GM18511 (cell line): ENCODE measurements at regions not wholly inside any gene's neighbourhood (a gene's known extent, or its start where the extent isn't known, plus 50 kb on each side); places are given as distances from the start of the nearest gene placed in this dataset.
"Not testable (repeated sequence)": the region's sequence is repeated elsewhere in the genome, so short reads cannot be mapped to it uniquely, and the experiment has no call there.

Experiments
- ATAC-seq: cut with Tn5 transposase; IDR thresholded peaks from one replicate; pipeline ENCODE4 v1.9.1; 2021; ENCODE audit warnings: mild to moderate bottlenecking, moderate library complexity; ENCODE audit not compliant: unreplicated experiment

GRCh38 chr21:7743940-7744339 lies 2777.4 kb upstream of the TPTE start:
- not testable (repeated sequence) for ATAC-seq

GRCh38 chr21:7744406-7745099 lies 2776.8 kb upstream of the TPTE start:
- ATAC-seq: peak; percentile 97

- ATAC-seq: peak; percentile 81
Observed at GRCh38 chr21:7745100-7745450, 2776.3 kb upstream of the TPTE start.

GRCh38 chr21:7747964-7748363 lies 2773.4 kb upstream of the TPTE start:
- ATAC-seq: not testable (repeated sequence)

GRCh38 chr21:7752611-7753010 lies 2768.8 kb upstream of the TPTE start:
- not testable (repeated sequence) for ATAC-seq

- ATAC-seq: peak; percentile 90
Observed at GRCh38 chr21:7753380-7753877, 2768.0 kb upstream of the TPTE start.

GRCh38 chr21:7769985-7770384 lies 2751.4 kb upstream of the TPTE start:
- ATAC-seq: not testable (repeated sequence)

- not testable (repeated sequence) for ATAC-seq
Observed at GRCh38 chr21:7774219-7774618, 2747.2 kb upstream of the TPTE start.

GRCh38 chr21:7775327-7775984 lies 2745.9 kb upstream of the TPTE start:
- ATAC-seq: not testable (repeated sequence)

GRCh38 chr21:7776035-7776434 lies 2745.3 kb upstream of the TPTE start:
- not testable (repeated sequence) for ATAC-seq

- not testable (repeated sequence) for ATAC-seq
Observed at GRCh38 chr21:7776622-7777021, 2744.8 kb upstream of the TPTE start.

- not testable (repeated sequence) for ATAC-seq
Observed at GRCh38 chr21:7777289-7777688, 2744.1 kb upstream of the TPTE start.

GRCh38 chr21:7787427-7788078 lies 2733.8 kb upstream of the TPTE start:
- not testable (repeated sequence) for ATAC-seq

GRCh38 chr21:7793797-7794196 lies 2727.6 kb upstream of the TPTE start:
- ATAC-seq: not testable (repeated sequence)

GRCh38 chr21:7797328-7797727 lies 2724.1 kb upstream of the TPTE start:
- ATAC-seq: not testable (repeated sequence)

- ATAC-seq: not testable (repeated sequence)
Observed at GRCh38 chr21:7798446-7798845, 2722.9 kb upstream of the TPTE start.

GRCh38 chr21:7799697-7800096 lies 2721.7 kb upstream of the TPTE start:
- not testable (repeated sequence) for ATAC-seq

GRCh38 chr21:7813475-7813874 lies 2707.9 kb upstream of the TPTE start:
- ATAC-seq: not testable (repeated sequence)

GRCh38 chr21:7817013-7817412 lies 2704.4 kb upstream of the TPTE start:
- ATAC-seq: not testable (repeated sequence)

- ATAC-seq: not testable (repeated sequence)
Observed at GRCh38 chr21:7819301-7819700, 2702.1 kb upstream of the TPTE start.

GRCh38 chr21:7825627-7826026 lies 2695.8 kb upstream of the TPTE start:
- ATAC-seq: not testable (repeated sequence)

- not testable (repeated sequence) for ATAC-seq
Observed at GRCh38 chr21:7826174-7826573, 2695.2 kb upstream of the TPTE start.
